HEK293T (cell line): ENCODE measurements at regions not wholly inside any gene's neighbourhood (a gene's known extent, or its start where the extent isn't known, plus 50 kb on each side); places are given as distances from the start of the nearest gene placed in this dataset.

Experiments
- SP1 ChIP-seq: fragments of 450-650 bp; IDR thresholded peaks from 2 replicates; pipeline ENCODE4 v1.6.1; 2017
- ZNF384 ChIP-seq: fragments of 450-650 bp; IDR thresholded peaks from 2 replicates; pipeline ENCODE4 v1.6.1; 2016

- TF ChIP-seq SP1: no peak
- no peak for TF ChIP-seq ZNF384
These were observed 183.7 kb upstream of the KLF6 start for GRCh38 chr10:3968727-3969126.
